H1 (cell line): ENCODE measurements at regions not wholly inside any gene's neighbourhood (a gene's known extent, or its start where the extent isn't known, plus 50 kb on each side); places are given as distances from the start of the nearest gene placed in this dataset.

ENCODE experiments used
- CBX8 ChIP-seq: fragments of 300-800, 300-1000 bp; sonication (generic); IDR thresholded peaks from 2 replicates; pipeline ENCODE4 v1.7.1; 2016; ENCODE audit warnings: low read depth, low read length, borderline replicate concordance
- CHD7 ChIP-seq: fragments of 300-600 bp; sonication (generic); IDR thresholded peaks from 2 replicates; pipeline ENCODE4 v1.7.1; 2012; ENCODE audit warnings: low read length, moderate library complexity, mild to moderate bottlenecking, inconsistent platforms; ENCODE audit not compliant: insufficient replicate concordance
- CTBP2 ChIP-seq: IDR thresholded peaks from 2 replicates; pipeline ENCODE4 v1.7.0; 2011; ENCODE audit warnings: borderline replicate concordance, mild to moderate bottlenecking, moderate library complexity, mixed read lengths, low read length; ENCODE audit not compliant: insufficient read depth, insufficient read length
- CTCF ChIP-seq, 3 experiments: IDR thresholded peaks; 1 replicate in 2 of 3; 2 replicates in 1 of 3; pipeline versions ENCODE4 v1.5.1 to v1.6.1; 2011; ENCODE audit warnings: low read length in 3 of 3, mild to moderate bottlenecking in 3 of 3, inconsistent platforms in 2 of 3, low read depth in 1 of 3, moderate library complexity in 1 of 3; ENCODE audit not compliant: insufficient read depth in 1 of 3; ENCODE audit errors: control extremely low read depth in 1 of 3

GRCh38 chr2:37776487-37776886 lies 105.0 kb upstream of the CDC42EP3 start (continued):
- TF ChIP-seq CHD7 (no peak), CTCF (IDR thresholded peaks at IDR 0.05; ENCODE audit: control extremely low read depth in 1 of 3, insufficient read depth in 1 of 3, low read depth in 1 of 3, low read length in 3 of 3) (no peak), CTBP2 (no peak), CBX8 (no peak)
- TF ChIP-seq, all 59 proteins: peak for 0
